ENCODE measurements at regions not wholly inside any gene's neighbourhood (a gene's known extent, or its start where the extent isn't known, plus 50 kb on each side); places are given as distances from the start of the nearest gene placed in this dataset.

- no peak for TF ChIP-seq ZC3H10 (CRISPR knock-in tag; IDR thresholded peaks at IDR 0.05)
- no peak for TF ChIP-seq ESRRG (CRISPR knock-in tag; IDR thresholded peaks at IDR 0.05)
- TF ChIP-seq CSRNP3 (CRISPR knock-in tag; IDR thresholded peaks at IDR 0.05): no peak
- TF ChIP-seq PATZ1 (CRISPR knock-in tag; IDR thresholded peaks at IDR 0.05; ENCODE audit: borderline replicate concordance): no peak
- no peak for TF ChIP-seq ZFP30 (CRISPR knock-in tag; IDR thresholded peaks at IDR 0.05)
- TF ChIP-seq ZNF70 (CRISPR knock-in tag; IDR thresholded peaks at IDR 0.05): no peak
Measured at GRCh38 chr6:21764989-21765388, 171.4 kb downstream of the SOX4 start.
